ENCODE measurements at regions not wholly inside any gene's neighbourhood (a gene's known extent, or its start where the extent isn't known, plus 50 kb on each side); places are given as distances from the start of the nearest gene placed in this dataset.

- DNase-seq, result no peak
Measured at GRCh38 chr1:193555662-193556441, 369.4 kb upstream of the B3GALT2 start.

GRCh38 chr1:193553564-193553963, 367.2 kb upstream of the B3GALT2 start:
- no peak for DNase-seq

- DNase-seq, result no peak
Measured at GRCh38 chr1:193552274-193552673, 365.9 kb upstream of the B3GALT2 start.

DNA sequence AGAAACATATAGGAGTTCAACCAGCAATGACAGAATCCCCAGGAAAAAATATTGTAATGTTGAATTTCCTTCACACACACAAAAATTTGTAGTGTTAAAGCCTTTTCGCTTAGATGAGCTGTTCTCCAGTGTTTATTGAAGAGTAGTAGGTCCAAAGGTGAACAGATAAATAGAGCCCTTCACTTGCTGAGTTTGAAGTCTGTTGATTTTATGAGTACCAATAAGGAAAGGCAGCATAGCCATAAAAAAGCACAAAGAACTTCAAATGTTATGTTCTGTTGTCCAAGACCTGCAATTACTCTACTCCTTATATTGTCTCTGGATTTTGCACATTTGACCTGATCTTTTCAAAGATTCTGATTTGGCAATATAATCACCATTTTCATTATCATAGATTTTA, 362.7 kb upstream of the B3GALT2 start:
- DNase-seq, result no peak

DNA sequence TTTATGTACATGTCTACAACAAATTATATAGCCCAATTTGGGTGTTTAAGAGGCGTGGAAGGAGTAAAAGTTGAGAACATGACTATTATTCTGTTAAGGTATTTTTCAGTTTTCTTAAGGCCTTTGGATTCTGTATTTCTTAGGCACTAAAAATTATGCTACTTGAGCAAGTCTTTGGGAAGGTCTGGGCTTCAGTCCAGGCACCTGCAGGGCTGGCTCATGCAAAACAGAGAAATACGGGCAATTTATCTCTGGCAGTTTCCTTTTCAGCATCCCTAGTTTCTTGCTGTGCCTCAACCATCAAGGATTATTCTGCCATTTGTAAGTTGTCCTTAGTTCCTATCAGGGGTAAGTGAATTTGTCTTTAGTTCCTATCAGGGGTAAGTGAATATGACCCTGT, 358.8 kb upstream of the B3GALT2 start:
- DNase-seq, result no peak

- DNase-seq, result no peak
Measured at GRCh38 chr1:193543259-193543658, 356.8 kb upstream of the B3GALT2 start.

DNA sequence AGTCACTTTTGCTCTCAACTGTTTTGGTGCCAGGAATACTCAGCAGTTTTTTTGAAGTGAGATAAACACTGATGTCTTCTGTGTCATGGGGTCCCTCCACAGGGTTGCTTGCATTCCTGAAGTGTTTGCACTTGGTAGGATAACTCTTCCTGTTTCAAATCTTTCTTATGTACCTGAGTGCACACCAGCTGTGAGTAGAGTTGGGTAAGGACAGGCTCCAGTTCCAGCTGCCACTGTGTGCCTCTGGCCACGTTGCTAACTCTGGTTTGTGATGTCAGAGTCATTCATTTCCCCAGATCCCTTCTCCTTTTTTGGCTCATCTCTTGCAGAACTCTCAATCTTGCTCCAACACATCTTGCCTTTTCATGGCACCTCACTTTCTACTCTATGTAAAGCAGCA, 356.3 kb upstream of the B3GALT2 start:
- no peak for DNase-seq

GRCh38 chr1:193540511-193540910, 354.1 kb upstream of the B3GALT2 start:
- DNase-seq, result no peak

- DNase-seq, result no peak
Measured at GRCh38 chr1:193539731-193540459, 353.5 kb upstream of the B3GALT2 start.

DNA sequence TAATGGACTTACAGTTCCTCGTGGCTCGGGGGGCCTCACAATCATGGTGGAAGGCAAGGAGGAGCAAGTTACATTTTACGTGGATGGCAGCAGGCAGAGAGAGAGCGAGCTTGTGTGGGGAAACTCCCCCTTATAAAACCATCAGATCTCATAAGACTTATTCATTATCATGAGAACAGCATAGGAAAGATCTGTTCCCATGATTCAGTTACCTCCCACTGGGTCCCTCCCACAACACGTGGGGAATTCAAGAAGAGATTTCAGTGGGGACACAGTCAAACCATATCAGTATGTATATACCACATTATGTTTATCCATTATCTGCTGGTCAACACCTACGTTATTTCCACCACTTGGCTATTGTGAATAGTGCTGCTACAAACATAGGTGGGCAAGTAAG, 352.3 kb upstream of the B3GALT2 start:
- DNase-seq, result no peak

GRCh38 chr1:193538003-193538354, 351.6 kb upstream of the B3GALT2 start:
- DNase-seq, result no peak

- no peak for DNase-seq
Measured at GRCh38 chr1:193537266-193538002, 351.0 kb upstream of the B3GALT2 start.

DNA sequence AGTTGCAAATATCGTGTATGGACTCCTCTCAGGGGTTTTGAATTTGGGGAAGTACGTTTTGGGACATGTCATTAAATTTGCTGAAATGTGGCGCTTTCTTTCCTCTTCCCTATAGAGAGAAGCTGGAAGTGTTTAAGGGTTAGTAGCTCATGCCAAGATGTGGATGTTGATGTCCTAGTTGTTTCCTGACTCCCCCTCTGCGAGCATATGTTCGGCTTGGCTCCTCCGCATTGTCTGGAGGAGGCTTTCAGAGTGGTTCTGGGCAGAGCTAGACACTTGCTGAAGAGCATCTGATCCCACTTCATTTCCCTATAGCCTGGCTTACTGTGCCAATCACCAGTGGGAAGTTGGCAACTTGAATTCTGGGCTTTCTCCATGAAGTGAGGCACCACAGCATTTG, 347.4 kb upstream of the B3GALT2 start:
- no peak for DNase-seq

GRCh38 chr1:193525917-193526710, 339.7 kb upstream of the B3GALT2 start:
- no peak for DNase-seq

DNA sequence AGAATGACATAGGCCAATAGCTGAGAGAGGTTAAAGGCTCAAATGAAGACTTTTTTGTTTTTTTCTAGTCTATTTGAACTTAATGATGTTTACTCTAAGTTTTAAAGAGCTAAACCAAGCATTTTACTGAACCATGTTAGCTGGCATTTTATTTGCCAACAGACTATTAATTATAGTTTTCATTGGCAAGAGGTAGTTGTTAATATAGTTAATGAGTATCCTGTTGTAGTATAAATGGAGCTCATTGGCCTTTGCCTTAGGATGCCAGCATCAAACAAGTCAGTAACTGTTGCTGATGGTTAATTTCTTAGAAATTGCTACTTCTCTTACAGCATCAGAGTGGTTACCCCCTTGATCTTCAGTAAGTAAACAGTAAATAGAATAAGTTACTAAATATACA, 339.0 kb upstream of the B3GALT2 start:
- DNase-seq, result no peak

DNA sequence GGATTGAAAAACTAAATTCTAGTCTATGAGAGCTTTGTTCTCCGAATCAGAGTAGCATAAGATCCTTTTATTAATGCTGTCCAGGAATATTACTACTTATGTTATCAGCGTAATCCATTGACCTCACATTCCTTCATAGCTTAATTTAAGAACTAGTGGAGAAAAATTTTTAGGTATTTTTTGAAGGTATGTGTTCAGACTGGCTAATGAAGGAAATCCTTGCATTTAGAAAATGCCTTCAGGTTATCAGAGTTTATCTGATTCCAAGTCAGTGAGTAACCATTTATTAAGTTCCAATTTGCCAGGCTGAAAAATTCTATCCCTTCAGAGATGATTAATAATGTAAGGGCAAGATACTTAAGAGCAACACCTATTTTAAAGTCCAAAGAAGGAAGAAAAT, 338.2 kb upstream of the B3GALT2 start:
- DNase-seq, result no peak

DNA sequence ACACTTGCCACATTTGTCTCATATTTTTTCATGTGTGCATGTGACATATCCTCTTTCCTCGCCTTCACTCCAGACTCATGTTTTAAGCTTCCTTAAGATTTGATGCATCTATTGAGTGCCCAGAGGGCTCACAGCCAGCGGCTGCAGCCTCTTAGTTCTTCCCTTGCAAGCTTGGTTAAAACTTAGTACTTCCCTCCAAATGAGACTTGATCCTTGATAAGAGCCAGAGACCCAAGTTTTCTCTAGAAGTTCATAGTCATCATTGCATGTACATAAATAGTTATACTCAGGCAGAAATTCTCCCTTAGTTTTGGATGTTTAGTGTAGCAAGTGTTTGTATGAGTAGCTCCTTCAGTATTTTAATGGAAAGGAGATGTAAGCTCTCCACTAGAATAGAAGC, 337.6 kb upstream of the B3GALT2 start:
- DNase-seq, result no peak

DNA sequence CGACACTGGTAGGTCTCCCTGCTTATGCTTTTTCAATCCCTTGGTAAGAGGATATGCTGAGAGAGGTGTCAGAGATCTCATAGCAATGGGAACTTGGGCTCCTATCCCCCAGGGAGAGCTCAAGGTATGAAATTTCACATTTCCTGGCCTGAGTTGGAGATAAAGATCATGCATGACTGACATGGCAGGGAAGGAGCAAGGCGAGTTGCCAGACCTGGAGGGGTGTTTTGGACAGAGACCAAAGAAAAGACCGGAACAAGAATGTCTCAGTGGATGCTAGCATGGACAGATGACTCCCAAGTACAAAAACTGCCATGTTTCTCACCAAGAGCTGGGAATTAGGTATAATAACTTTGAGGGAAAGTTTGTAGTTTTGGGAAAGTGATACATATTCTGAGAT, 334.1 kb upstream of the B3GALT2 start:
- no peak for DNase-seq

- DNase-seq, result no peak
Measured at GRCh38 chr1:193519922-193520321, 333.5 kb upstream of the B3GALT2 start.

DNA sequence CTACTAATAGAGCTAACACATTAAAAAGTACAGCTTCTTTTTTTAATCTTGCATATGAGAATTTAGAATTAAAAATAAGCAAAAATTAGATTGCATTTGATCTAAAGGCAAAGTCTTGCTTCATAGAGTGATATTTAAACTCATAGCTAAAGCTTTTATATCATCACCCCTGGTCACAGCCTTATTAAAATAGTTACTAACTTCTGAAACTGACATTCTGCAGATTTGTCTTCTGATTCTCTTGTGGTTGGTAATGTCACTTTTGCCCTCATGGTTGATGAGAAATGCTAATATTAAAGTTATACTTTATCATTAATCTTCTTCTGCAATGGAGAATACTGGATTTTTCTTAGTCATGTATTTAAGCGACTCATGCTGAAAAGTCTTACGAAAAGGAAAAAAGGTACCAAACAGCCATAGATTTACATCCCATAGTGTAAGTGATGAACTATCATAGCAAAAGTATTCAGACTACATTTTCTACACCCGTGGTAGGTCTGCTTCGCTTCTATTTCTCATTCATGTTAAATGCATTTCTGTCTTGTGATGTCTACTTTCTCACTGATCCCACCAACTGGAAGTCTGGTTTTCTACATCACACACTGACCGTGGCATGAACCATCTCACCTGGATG, 330.5 kb upstream of the B3GALT2 start:
- DNase-seq, result no peak

GRCh38 chr1:193514397-193514796, 328.0 kb upstream of the B3GALT2 start:
- DNase-seq, result no peak

DNA sequence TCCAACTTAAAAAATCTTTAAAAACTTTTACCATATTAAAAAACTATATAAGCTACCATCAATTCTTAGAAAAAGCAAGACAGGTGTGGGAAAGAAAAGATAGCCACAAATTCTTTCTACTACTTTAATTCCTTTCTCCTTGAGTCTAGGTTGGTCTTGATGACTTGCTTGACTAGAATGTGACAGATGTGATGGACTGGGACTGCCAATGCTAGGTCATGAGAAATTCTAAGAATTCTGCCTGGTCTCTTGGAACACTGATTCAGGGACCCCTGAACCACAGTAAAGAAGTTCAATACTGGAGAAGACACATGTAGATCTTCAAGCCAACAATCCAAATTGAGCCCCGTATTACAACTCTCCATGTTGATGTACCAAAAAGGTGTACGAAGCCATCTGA, 326.6 kb upstream of the B3GALT2 start:
- no peak for DNase-seq

- DNase-seq, result no peak
Measured at GRCh38 chr1:193504920-193505319, 318.5 kb upstream of the B3GALT2 start.

Data from NCI-H146 (cell line).